H9 (cell line): ENCODE measurements at regions not wholly inside any gene's neighbourhood (a gene's known extent, or its start where the extent isn't known, plus 50 kb on each side); places are given as distances from the start of the nearest gene placed in this dataset.

Experiments used
- DNase-seq: peaks from one replicate; pipeline ENCODE4 v3.0.0-alpha.2; 2017
- H2AFZ ChIP-seq: one replicate; pipeline ENCODE4 v1.6.1; 2013; ENCODE audit warnings: mild to moderate bottlenecking, low read length, control low read depth, moderate library complexity
- H2AK5ac ChIP-seq: 2 replicates; pipeline ENCODE4 v1.6.1; 2013; ENCODE audit warnings: low read length, control low read depth, mixed read lengths; ENCODE audit not compliant: insufficient read length
- H2BK120ac ChIP-seq: one replicate; pipeline ENCODE4 v1.6.1; 2013; ENCODE audit warnings: low read depth, mild to moderate bottlenecking, low read length, control low read depth, inconsistent platforms; ENCODE audit not compliant: poor library complexity, severe bottlenecking
- H2BK12ac ChIP-seq: 2 replicates; pipeline ENCODE4 v1.6.1; 2013; ENCODE audit warnings: low read length, control low read depth, mixed read lengths, low read depth; ENCODE audit not compliant: insufficient read length
- H2BK15ac ChIP-seq: 2 replicates; pipeline ENCODE4 v1.6.1; 2013; ENCODE audit warnings: low read depth, low read length, control low read depth
- H2BK20ac ChIP-seq: one replicate; pipeline ENCODE4 v1.6.1; 2013; ENCODE audit warnings: low read depth, mild to moderate bottlenecking, low read length, control low read depth, inconsistent platforms; ENCODE audit not compliant: poor library complexity, severe bottlenecking
- H2BK5ac ChIP-seq: 2 replicates; pipeline ENCODE4 v1.6.1; 2013; ENCODE audit warnings: low read length, control low read depth, mixed read lengths; ENCODE audit not compliant: insufficient read length
- H3K14ac ChIP-seq: 2 replicates; pipeline ENCODE4 v1.6.1; 2013; ENCODE audit warnings: low read length, control low read depth; ENCODE audit not compliant: insufficient read depth
- H3K18ac ChIP-seq: 2 replicates; pipeline ENCODE4 v1.6.1; 2013; ENCODE audit warnings: low read depth, mild to moderate bottlenecking, mixed read lengths, low read length, control low read depth; ENCODE audit not compliant: insufficient read length
- H3K23ac ChIP-seq: 2 replicates; pipeline ENCODE4 v1.6.1; 2013; ENCODE audit warnings: low read length, control low read depth, mixed read lengths, low read depth; ENCODE audit not compliant: insufficient read length
- H3K23me2 ChIP-seq: 2 replicates; pipeline ENCODE4 v1.6.1; 2013; ENCODE audit warnings: low read depth, mild to moderate bottlenecking, mixed read lengths, low read length, control low read depth; ENCODE audit not compliant: insufficient read length, poor library complexity, severe bottlenecking
- H3K27ac ChIP-seq: 2 replicates; pipeline ENCODE4 v1.5.1; 2013; ENCODE audit warnings: low read length, control low read depth, mixed read lengths, low read depth; ENCODE audit not compliant: insufficient read length
- H3K27me3 ChIP-seq: 2 replicates; pipeline ENCODE4 v1.6.1; 2013; ENCODE audit warnings: low read length, control low read depth, inconsistent platforms; ENCODE audit not compliant: insufficient read depth
- H3K4ac ChIP-seq: 2 replicates; pipeline ENCODE4 v1.6.1; 2013; ENCODE audit warnings: low read depth, mild to moderate bottlenecking, control low read depth, inconsistent platforms, low read length, moderate library complexity
- H3K4me1 ChIP-seq: 2 replicates; pipeline ENCODE4 v1.6.1; 2013; ENCODE audit warnings: low read length, control low read depth, inconsistent platforms; ENCODE audit not compliant: insufficient read depth
- H3K4me2 ChIP-seq: 2 replicates; pipeline ENCODE4 v1.6.1; 2013; ENCODE audit warnings: low read length, control low read depth, mixed read lengths; ENCODE audit not compliant: insufficient read length, insufficient read depth
- H3K56ac ChIP-seq: 2 replicates; pipeline ENCODE4 v1.6.1; 2013; ENCODE audit warnings: low read depth, mild to moderate bottlenecking, mixed read lengths, low read length, control low read depth; ENCODE audit not compliant: insufficient read length
- H3K79me1 ChIP-seq: 2 replicates; pipeline ENCODE4 v1.6.1; 2013; ENCODE audit warnings: low read depth, mild to moderate bottlenecking, moderate library complexity, low read length, control low read depth, inconsistent platforms; ENCODE audit not compliant: insufficient read depth, poor library complexity, severe bottlenecking
- H3K79me2 ChIP-seq: 2 replicates; pipeline ENCODE4 v1.6.1; 2013; ENCODE audit warnings: low read length, control low read depth, inconsistent platforms; ENCODE audit not compliant: insufficient read depth
- H3K9ac ChIP-seq: 2 replicates; pipeline ENCODE4 v1.6.1; 2013; ENCODE audit warnings: low read length, control low read depth, mixed read lengths; ENCODE audit not compliant: insufficient read length; ENCODE audit errors: extremely low read depth
- H3K9me3 ChIP-seq: one replicate; pipeline ENCODE4 v1.6.1; 2013; ENCODE audit warnings: low read depth, low read length, inconsistent platforms; ENCODE audit not compliant: control insufficient read depth
- H3T11ph ChIP-seq: one replicate; pipeline ENCODE4 v1.6.1; 2013; ENCODE audit warnings: mild to moderate bottlenecking, low read length, control low read depth, inconsistent platforms
- H4K20me1 ChIP-seq: one replicate; pipeline ENCODE4 v1.6.1; 2013; ENCODE audit not compliant: control insufficient read depth, insufficient read length, insufficient read depth
- H4K5ac ChIP-seq: 2 replicates; pipeline ENCODE4 v1.6.1; 2013; ENCODE audit warnings: low read depth, mild to moderate bottlenecking, mixed read lengths, low read length, control low read depth; ENCODE audit not compliant: insufficient read length
- H4K8ac ChIP-seq: replicated peaks from 2 replicates; pipeline ENCODE4 v1.6.1; 2013; ENCODE audit warnings: low read length, control low read depth, mixed read lengths, low read depth; ENCODE audit not compliant: insufficient read length
- H4K91ac ChIP-seq: 2 replicates; pipeline ENCODE4 v1.6.1; 2013; ENCODE audit warnings: low read depth, mild to moderate bottlenecking, moderate library complexity, mixed read lengths, low read length, control low read depth; ENCODE audit not compliant: insufficient read length
- H3K27ac Mint-ChIP-seq, 3 experiments: 2 replicates in 2 of 3; 3 replicates in 1 of 3; pipeline ENCODE4 v1.8.0; 2020 to 2021; ENCODE audit warnings: mixed read lengths in 3 of 3, mild to moderate bottlenecking in 1 of 3, moderate library complexity in 1 of 3
- H3K27me3 Mint-ChIP-seq: 2 replicates; pipeline ENCODE4 v1.8.0; 2021; ENCODE audit warnings: low read depth, mild to moderate bottlenecking, moderate library complexity, mixed read lengths
- H3K36me3 Mint-ChIP-seq, 3 experiments: 2 replicates in 2 of 3; 3 replicates in 1 of 3; pipeline ENCODE4 v1.8.0; 2020 to 2021; ENCODE audit warnings: low read depth in 3 of 3, mixed read lengths in 3 of 3; ENCODE audit not compliant: insufficient read depth in 1 of 3
- H3K4me1 Mint-ChIP-seq, 2 experiments: 2 replicates each; pipeline ENCODE4 v1.8.0; 2020; ENCODE audit warnings: mixed read lengths in 2 of 2
- H3K4me3 Mint-ChIP-seq, 2 experiments: 2 replicates in 1 of 2; 3 replicates in 1 of 2; pipeline ENCODE4 v1.8.0; 2020 to 2021; ENCODE audit warnings: mild to moderate bottlenecking in 2 of 2, mixed read lengths in 2 of 2, moderate library complexity in 1 of 2
- H3K9me3 Mint-ChIP-seq, 2 experiments: 2 replicates in 1 of 2; 3 replicates in 1 of 2; pipeline ENCODE4 v1.8.0; 2020; ENCODE audit warnings: mild to moderate bottlenecking in 2 of 2, mixed read lengths in 2 of 2, moderate library complexity in 1 of 2
- WGBS: extraction: QIAGEN DNeasy Blood & Tissue Kit; methylation state at CpG from one replicate; pipeline ENCODE4 v1.1.7; 2013; ENCODE audit warnings: missing lambda C conversion rate, low lambda C conversion rate, mixed read lengths; ENCODE audit not compliant: insufficient read length; ENCODE audit errors: extremely low coverage; 5-methylcytosine and 5-hydroxymethylcytosine counted together
- TF ChIP-seq, protein P1 (sequence below): fragments of 200-600 bp; sonication (generic); conservative IDR thresholded peaks from 3 replicates; pipeline ENCODE4 v1.8.0; 2021; ENCODE audit warnings: antibody characterized with exemption, mild to moderate bottlenecking

DNA sequence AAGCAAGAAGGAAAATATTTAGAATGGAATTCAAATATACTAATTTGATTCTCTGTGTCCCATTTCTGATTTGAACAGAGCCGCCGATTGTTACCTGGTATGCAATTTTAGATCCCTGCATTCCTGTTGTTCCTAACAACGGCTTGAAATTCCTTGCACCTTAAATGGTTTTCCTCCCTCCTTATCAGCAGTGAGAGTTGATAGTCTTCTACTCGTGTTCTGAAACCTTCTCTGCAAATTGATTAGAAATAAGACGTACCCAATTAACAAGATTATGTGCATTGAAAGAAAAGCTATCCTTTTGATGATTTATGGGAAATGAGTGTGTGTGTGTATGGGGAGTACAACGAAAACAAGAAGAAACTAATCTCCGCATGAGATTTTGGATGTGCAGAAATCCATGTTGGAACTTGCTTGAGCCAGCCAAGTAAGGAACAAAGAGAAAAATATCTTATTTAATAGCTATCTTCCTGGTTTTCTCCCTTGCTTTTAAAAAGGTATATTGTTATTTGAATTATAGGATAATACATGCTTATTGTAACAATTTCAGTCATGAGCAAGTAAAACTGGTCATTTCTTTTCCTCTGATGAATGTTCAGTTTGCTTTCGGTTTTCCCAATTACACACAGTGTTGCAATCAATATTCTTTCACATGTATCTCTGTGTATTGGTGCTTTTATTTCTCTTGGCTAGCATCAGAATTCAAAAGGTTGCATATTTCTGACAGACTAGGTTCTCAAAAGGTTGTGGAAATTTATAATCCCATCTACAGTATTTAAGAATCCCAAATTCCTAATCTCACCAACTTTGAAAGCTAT, 211.1 kb upstream of the ACTBL2 start:
- no peak overlapping the region for H2BK15ac ChIP-seq
- H2BK20ac ChIP-seq: no peak overlapping the region
- no peak overlapping the region for H2AK5ac ChIP-seq
- H2BK12ac ChIP-seq: no peak overlapping the region
- no peak overlapping the region for H4K8ac ChIP-seq
- no peak overlapping the region for H3K27ac ChIP-seq
- H3K23ac ChIP-seq: no peak overlapping the region
- no peaks in the 10 kb centered on the region for H4K20me1 ChIP-seq
- H3K79me1 ChIP-seq: no peaks in the 10 kb centered on the region
- H4K5ac ChIP-seq: no peak overlapping the region
- H3K4me1 Mint-ChIP-seq: peaks cover 14 to 17% of the 10 kb centered on the region in 2 experiments
- H2BK120ac ChIP-seq: no peak overlapping the region
- H3T11ph ChIP-seq: no peak overlapping the region
- no peak overlapping the region for H2AFZ ChIP-seq
- no peaks in the 10 kb centered on the region for H3K79me2 ChIP-seq
- no peak overlapping the region for H3K4me2 ChIP-seq
- no peak for DNase-seq
- H3K27ac Mint-ChIP-seq: no peak overlapping the region
- H3K23me2 ChIP-seq: no peaks in the 10 kb centered on the region
- WGBS: no CpG with 5 or more reads among the region's 8 CpGs
- H3K4ac ChIP-seq: no peak overlapping the region
- peaks cover 2% of the 10 kb centered on the region; the same call in 1 of the 2 replicates for H3K4me1 ChIP-seq
- H3K9me3 Mint-ChIP-seq: no peaks in the 10 kb centered on the region
- H3K9me3 ChIP-seq: no peaks in the 10 kb centered on the region
- H3K9ac ChIP-seq: no peak overlapping the region
- H3K18ac ChIP-seq: no peak overlapping the region
- no peaks in the 10 kb centered on the region for H3K27me3 ChIP-seq
- no peak overlapping the region for H3K4me3 Mint-ChIP-seq
- H3K36me3 Mint-ChIP-seq: no peaks in the 10 kb centered on the region
- TF ChIP-seq, protein P1, sequence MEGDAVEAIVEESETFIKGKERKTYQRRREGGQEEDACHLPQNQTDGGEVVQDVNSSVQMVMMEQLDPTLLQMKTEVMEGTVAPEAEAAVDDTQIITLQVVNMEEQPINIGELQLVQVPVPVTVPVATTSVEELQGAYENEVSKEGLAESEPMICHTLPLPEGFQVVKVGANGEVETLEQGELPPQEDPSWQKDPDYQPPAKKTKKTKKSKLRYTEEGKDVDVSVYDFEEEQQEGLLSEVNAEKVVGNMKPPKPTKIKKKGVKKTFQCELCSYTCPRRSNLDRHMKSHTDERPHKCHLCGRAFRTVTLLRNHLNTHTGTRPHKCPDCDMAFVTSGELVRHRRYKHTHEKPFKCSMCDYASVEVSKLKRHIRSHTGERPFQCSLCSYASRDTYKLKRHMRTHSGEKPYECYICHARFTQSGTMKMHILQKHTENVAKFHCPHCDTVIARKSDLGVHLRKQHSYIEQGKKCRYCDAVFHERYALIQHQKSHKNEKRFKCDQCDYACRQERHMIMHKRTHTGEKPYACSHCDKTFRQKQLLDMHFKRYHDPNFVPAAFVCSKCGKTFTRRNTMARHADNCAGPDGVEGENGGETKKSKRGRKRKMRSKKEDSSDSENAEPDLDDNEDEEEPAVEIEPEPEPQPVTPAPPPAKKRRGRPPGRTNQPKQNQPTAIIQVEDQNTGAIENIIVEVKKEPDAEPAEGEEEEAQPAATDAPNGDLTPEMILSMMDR: no peak
- no peaks in the 10 kb centered on the region for H3K27me3 Mint-ChIP-seq
- H3K56ac ChIP-seq: no peak overlapping the region
- H3K14ac ChIP-seq: no peak overlapping the region
- H2BK5ac ChIP-seq: no peak overlapping the region
- no peak overlapping the region for H4K91ac ChIP-seq
